ENCODE measurements at regions not wholly inside any gene's neighbourhood (a gene's known extent, or its start where the extent isn't known, plus 50 kb on each side); places are given as distances from the start of the nearest gene placed in this dataset.

- no peak overlapping the region for H3K4me3 ChIP-seq (ENCODE audit: low read length)
- DNase-seq (ENCODE audit: low read depth) = no peak
- TF ChIP-seq CTCF (conservative IDR thresholded peaks at IDR 0.05; ENCODE audit: low read length) = no peak
Observed at GRCh38 chr6:126091466-126091865, 105.1 kb downstream of the TRMT11 start.

- H3K4me3 ChIP-seq (ENCODE audit: low read length) = no peak overlapping the region
- TF ChIP-seq CTCF (conservative IDR thresholded peaks at IDR 0.05; ENCODE audit: low read length) = no peak
- no peak for DNase-seq (ENCODE audit: low read depth)
Observed at GRCh38 chr6:126093108-126093507, 106.8 kb downstream of the TRMT11 start.

- no peak for TF ChIP-seq CTCF (conservative IDR thresholded peaks at IDR 0.05; ENCODE audit: low read length)
- no peak for DNase-seq (ENCODE audit: low read depth)
- no peak overlapping the region for H3K4me3 ChIP-seq (ENCODE audit: low read length)
Observed at GRCh38 chr6:126094411-126094810, 108.1 kb downstream of the TRMT11 start.

GRCh38 chr6:126100386-126100785, 114.0 kb downstream of the TRMT11 start:
- H3K4me3 ChIP-seq (ENCODE audit: low read length) = no peak overlapping the region
- no peak for TF ChIP-seq CTCF (conservative IDR thresholded peaks at IDR 0.05; ENCODE audit: low read length)
- no peak for DNase-seq (ENCODE audit: low read depth)

- DNase-seq (ENCODE audit: low read depth) = no peak
- TF ChIP-seq CTCF (conservative IDR thresholded peaks at IDR 0.05; ENCODE audit: low read length) = no peak
- no peak overlapping the region for H3K4me3 ChIP-seq (ENCODE audit: low read length)
Observed at GRCh38 chr6:126102358-126102757, 116.0 kb downstream of the TRMT11 start.

- no peak for DNase-seq (ENCODE audit: low read depth)
- H3K4me3 ChIP-seq (ENCODE audit: low read length) = no peak overlapping the region
- TF ChIP-seq CTCF (conservative IDR thresholded peaks at IDR 0.05; ENCODE audit: low read length) = no peak
Observed at GRCh38 chr6:126103993-126104392, 117.7 kb downstream of the TRMT11 start.

GRCh38 chr6:126107475-126108166, 121.3 kb downstream of the TRMT11 start:
- no peak overlapping the region for H3K4me3 ChIP-seq (ENCODE audit: low read length)
- DNase-seq (ENCODE audit: low read depth) = no peak

More at GRCh38 chr6:126107475-126108166, 121.3 kb downstream of the TRMT11 start:
- no peak for TF ChIP-seq CTCF (conservative IDR thresholded peaks at IDR 0.05; ENCODE audit: low read length)

All from AG10803 (cell line).